ENCODE measurements at regions not wholly inside any gene's neighbourhood (a gene's known extent, or its start where the extent isn't known, plus 50 kb on each side); places are given as distances from the start of the nearest gene placed in this dataset.

GRCh38 chr10:43971306-43971705 is 322.6 kb upstream of the ZNF32 start:
- Histone ChIP-seq H3K27me3 (ENCODE audit: low read depth, low read length) (no peaks in the 10 kb centered on the region), H2AFZ (ENCODE audit: low read depth, low read length) (no peak overlapping the region), H3K4me1 (ENCODE audit: low read length) (no peaks in the 10 kb centered on the region), H3K27ac (ENCODE audit: low read length) (no peak overlapping the region), H3K4me3 (ENCODE audit: low read length) (no peak overlapping the region), H3K36me3 (replicated peaks; ENCODE audit: low read depth, low read length) (no peaks in the 10 kb centered on the region), H3K4me2 (ENCODE audit: low read length) (no peak overlapping the region), H4K20me1 (ENCODE audit: insufficient read depth, low read length) (no peaks in the 10 kb centered on the region), H3K79me2 (ENCODE audit: low read length) (no peaks in the 10 kb centered on the region), H3K9ac (ENCODE audit: low read length) (no peak overlapping the region), H3K9me3 (ENCODE audit: insufficient read depth, low read length) (no peaks in the 10 kb centered on the region)
- TF ChIP-seq EZH2phosphoT487 (IDR thresholded peaks at IDR 0.05; ENCODE audit: low read depth): no peak
- TF ChIP-seq CTCF (IDR thresholded peaks at IDR 0.05; ENCODE audit: low read depth, low read length): no peak

GRCh38 chr10:43970717-43971116 is 322.0 kb upstream of the ZNF32 start:
- H3K4me1 ChIP-seq (ENCODE audit: low read length): no peaks in the 10 kb centered on the region
- H3K79me2 ChIP-seq (ENCODE audit: low read length): no peaks in the 10 kb centered on the region
- H3K9ac ChIP-seq (ENCODE audit: low read length): no peak overlapping the region
- no peak overlapping the region for H3K27ac ChIP-seq (ENCODE audit: low read length)
- H3K36me3 ChIP-seq (replicated peaks; ENCODE audit: low read depth, low read length): no peaks in the 10 kb centered on the region
- TF ChIP-seq CTCF (IDR thresholded peaks at IDR 0.05; ENCODE audit: low read depth, low read length) (no peak), EZH2phosphoT487 (IDR thresholded peaks at IDR 0.05; ENCODE audit: low read depth) (no peak)
- H4K20me1 ChIP-seq (ENCODE audit: insufficient read depth, low read length): no peaks in the 10 kb centered on the region
- no peak overlapping the region for H2AFZ ChIP-seq (ENCODE audit: low read depth, low read length)
- H3K4me3 ChIP-seq (ENCODE audit: low read length): no peak overlapping the region
- H3K27me3 ChIP-seq (ENCODE audit: low read depth, low read length): no peaks in the 10 kb centered on the region
- H3K4me2 ChIP-seq (ENCODE audit: low read length): no peak overlapping the region
- no peaks in the 10 kb centered on the region for H3K9me3 ChIP-seq (ENCODE audit: insufficient read depth, low read length)

GRCh38 chr10:43970018-43970698 is 321.5 kb upstream of the ZNF32 start:
- Histone ChIP-seq H3K79me2 (ENCODE audit: low read length) (no peaks in the 10 kb centered on the region), H3K27me3 (ENCODE audit: low read depth, low read length) (no peaks in the 10 kb centered on the region), H3K9ac (ENCODE audit: low read length) (no peak overlapping the region), H3K4me1 (ENCODE audit: low read length) (no peaks in the 10 kb centered on the region), H3K27ac (ENCODE audit: low read length) (no peak overlapping the region), H2AFZ (ENCODE audit: low read depth, low read length) (no peak overlapping the region), H4K20me1 (ENCODE audit: insufficient read depth, low read length) (no peaks in the 10 kb centered on the region), H3K4me3 (ENCODE audit: low read length) (no peak overlapping the region), H3K36me3 (replicated peaks; ENCODE audit: low read depth, low read length) (no peaks in the 10 kb centered on the region), H3K9me3 (ENCODE audit: insufficient read depth, low read length) (no peaks in the 10 kb centered on the region), H3K4me2 (ENCODE audit: low read length) (no peak overlapping the region)
- no peak for TF ChIP-seq CTCF (IDR thresholded peaks at IDR 0.05; ENCODE audit: low read depth, low read length)
- no peak for TF ChIP-seq EZH2phosphoT487 (IDR thresholded peaks at IDR 0.05; ENCODE audit: low read depth)

- H3K79me2 ChIP-seq (ENCODE audit: low read length): no peaks in the 10 kb centered on the region
- H4K20me1 ChIP-seq (ENCODE audit: insufficient read depth, low read length): no peaks in the 10 kb centered on the region
- no peaks in the 10 kb centered on the region for H3K4me1 ChIP-seq (ENCODE audit: low read length)
- no peak overlapping the region for H3K4me3 ChIP-seq (ENCODE audit: low read length)
- no peak overlapping the region for H3K27ac ChIP-seq (ENCODE audit: low read length)
- no peak overlapping the region for H3K9ac ChIP-seq (ENCODE audit: low read length)
- no peaks in the 10 kb centered on the region for H3K27me3 ChIP-seq (ENCODE audit: low read depth, low read length)
- no peak overlapping the region for H2AFZ ChIP-seq (ENCODE audit: low read depth, low read length)
- H3K36me3 ChIP-seq (replicated peaks; ENCODE audit: low read depth, low read length): no peaks in the 10 kb centered on the region
- TF ChIP-seq EZH2phosphoT487 (IDR thresholded peaks at IDR 0.05; ENCODE audit: low read depth) (no peak), CTCF (IDR thresholded peaks at IDR 0.05; ENCODE audit: low read depth, low read length) (no peak)
- H3K9me3 ChIP-seq (ENCODE audit: insufficient read depth, low read length): no peaks in the 10 kb centered on the region
- H3K4me2 ChIP-seq (ENCODE audit: low read length): no peak overlapping the region
Observed at GRCh38 chr10:43969506-43969905, 320.8 kb upstream of the ZNF32 start.
